HL-60 (cell line): ENCODE measurements at regions not wholly inside any gene's neighbourhood (a gene's known extent, or its start where the extent isn't known, plus 50 kb on each side); places are given as distances from the start of the nearest gene placed in this dataset.

Experiments used
- CTCF ChIP-seq: IDR thresholded peaks from one replicate; pipeline ENCODE4 v1.5.1; 2011; ENCODE audit warnings: low read length, control low read depth, inconsistent platforms; ENCODE audit not compliant: insufficient read depth
- REST ChIP-seq: IDR thresholded peaks from 2 replicates; pipeline ENCODE4 v1.6.1; 2012; ENCODE audit warnings: low read depth; ENCODE audit not compliant: insufficient replicate concordance

- TF ChIP-seq CTCF (no peak), REST (no peak)
Observed at GRCh38 chr2:211126256-211126655, 569.9 kb downstream of the CPS1 start.
